Ectodermal cell (in vitro differentiated cells): ENCODE measurements at regions not wholly inside any gene's neighbourhood (a gene's known extent, or its start where the extent isn't known, plus 50 kb on each side); places are given as distances from the start of the nearest gene placed in this dataset.

Source experiments
- H3K27ac ChIP-seq: 2 replicates; pipeline ENCODE4 v1.7.0; 2013; ENCODE audit warnings: mild to moderate bottlenecking, low read depth, low read length; ENCODE audit not compliant: insufficient read depth, poor library complexity, severe bottlenecking
- H3K27me3 ChIP-seq: 2 replicates; pipeline ENCODE4 v1.7.0; 2013; ENCODE audit warnings: mild to moderate bottlenecking, low read length; ENCODE audit not compliant: insufficient read depth, control insufficient read depth, poor library complexity, severe bottlenecking
- H3K36me3 ChIP-seq: one replicate; pipeline ENCODE4 v1.7.0; 2013; ENCODE audit warnings: low read length; ENCODE audit not compliant: control insufficient read depth, insufficient read depth
- H3K4me1 ChIP-seq: one replicate; pipeline ENCODE4 v1.7.0; 2013; ENCODE audit warnings: low read length; ENCODE audit not compliant: control insufficient read depth, insufficient read depth
- H3K4me3 ChIP-seq: 2 replicates; pipeline ENCODE4 v1.7.0; 2013; ENCODE audit warnings: low read depth, low read length, control low read depth; ENCODE audit not compliant: insufficient read depth
- H3K9me3 ChIP-seq: 2 replicates; pipeline ENCODE4 v1.7.0; 2013; ENCODE audit warnings: mild to moderate bottlenecking, low read length, moderate library complexity; ENCODE audit not compliant: control insufficient read depth
- WGBS, 2 experiments: methylation state at CpG; one replicate each; pipeline ENCODE4 v1.1.7; 2013; ENCODE audit warnings: missing lambda C conversion rate in 2 of 2; 5-methylcytosine and 5-hydroxymethylcytosine counted together

DNA sequence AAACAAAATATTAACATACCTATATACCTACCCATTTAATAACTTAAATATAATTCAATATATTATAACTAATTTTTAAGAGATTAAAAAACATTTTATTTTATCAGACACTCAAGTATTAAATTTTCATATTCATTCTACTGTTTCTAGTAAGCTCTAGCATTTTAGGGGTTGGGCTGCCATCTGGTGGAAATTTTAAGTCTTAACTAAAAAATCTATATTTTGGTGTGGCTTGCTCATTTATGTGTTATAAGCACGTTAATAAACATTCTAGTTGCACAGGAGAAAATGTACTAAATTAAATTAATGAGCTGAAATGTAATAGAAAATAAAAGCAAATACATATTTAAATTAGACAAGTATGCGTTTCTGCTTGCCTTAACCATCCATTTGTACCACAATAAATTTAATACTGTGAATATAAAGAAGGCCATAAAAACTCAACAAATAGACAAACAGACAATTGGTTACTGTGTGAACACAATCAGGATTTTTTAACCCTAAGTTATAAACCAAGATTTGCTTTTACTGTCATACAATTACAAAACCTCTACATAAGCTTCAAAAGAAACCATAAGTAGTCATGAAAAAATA is 1728.3 kb upstream of the CDH9 start:
- Histone ChIP-seq H3K4me3 (no peak overlapping the region), H3K36me3 (no peaks in the 10 kb centered on the region), H3K27me3 (no peaks in the 10 kb centered on the region), H3K9me3 (no peaks in the 10 kb centered on the region), H3K27ac (no peak overlapping the region), H3K4me1 (no peaks in the 10 kb centered on the region)
- WGBS, 2 experiments: 33% methylated on average over 1 of the region's 2 CpGs; no CpG with 5 or more reads in 1 of the 2 experiments

DNA sequence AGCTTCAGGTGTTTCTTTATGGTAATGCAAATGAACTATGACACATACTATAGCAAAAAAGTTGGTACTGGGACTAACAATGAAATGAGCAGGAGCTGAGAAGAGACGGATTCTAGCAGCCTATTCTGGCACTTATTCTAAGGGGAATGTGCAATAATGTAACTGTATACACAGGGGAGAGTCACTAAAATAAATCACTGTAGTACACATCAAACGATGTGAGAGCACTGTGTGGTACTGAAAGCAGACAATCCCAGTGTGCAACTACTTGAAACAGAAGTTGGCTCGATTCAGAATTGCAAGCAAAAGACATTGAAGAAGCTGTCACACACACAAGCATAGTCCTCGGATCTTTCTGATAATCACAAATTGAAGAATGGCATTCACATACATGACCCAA is 1713.0 kb upstream of the CDH9 start:
- Histone ChIP-seq H3K27ac (no peak overlapping the region), H3K36me3 (no peaks in the 10 kb centered on the region)
- 93 to 95% methylated on average over 4 of the region's 4 CpGs for WGBS, 2 experiments

DNA sequence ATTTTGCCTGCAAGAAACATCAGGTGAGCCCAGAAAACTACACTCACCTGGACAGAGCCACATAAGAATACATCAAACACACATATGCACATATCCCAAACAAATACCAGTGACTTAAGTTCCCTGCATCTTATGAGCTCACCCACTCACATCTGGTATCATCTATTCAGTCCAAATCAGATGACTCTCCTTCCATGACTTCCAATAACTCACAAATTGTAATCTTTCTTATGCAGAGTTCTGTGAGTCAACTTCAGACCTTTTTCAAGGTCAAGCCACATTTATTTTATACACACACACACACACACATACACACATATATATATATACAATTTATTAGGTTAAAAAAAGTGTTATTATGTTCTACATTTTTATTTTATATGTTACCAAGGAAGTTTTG is 1711.9 kb upstream of the CDH9 start:
- H3K36me3 ChIP-seq: no peaks in the 10 kb centered on the region
- no peak overlapping the region for H3K4me3 ChIP-seq
- H3K4me1 ChIP-seq: no peaks in the 10 kb centered on the region
- H3K27me3 ChIP-seq: no peaks in the 10 kb centered on the region
- H3K9me3 ChIP-seq: no peaks in the 10 kb centered on the region
- no peak overlapping the region for H3K27ac ChIP-seq

More for the DNA sequence above, 1713.0 kb upstream of the CDH9 start:
- Histone ChIP-seq H3K4me1 (no peaks in the 10 kb centered on the region), H3K9me3 (no peaks in the 10 kb centered on the region), H3K4me3 (no peak overlapping the region), H3K27me3 (no peaks in the 10 kb centered on the region)

DNA sequence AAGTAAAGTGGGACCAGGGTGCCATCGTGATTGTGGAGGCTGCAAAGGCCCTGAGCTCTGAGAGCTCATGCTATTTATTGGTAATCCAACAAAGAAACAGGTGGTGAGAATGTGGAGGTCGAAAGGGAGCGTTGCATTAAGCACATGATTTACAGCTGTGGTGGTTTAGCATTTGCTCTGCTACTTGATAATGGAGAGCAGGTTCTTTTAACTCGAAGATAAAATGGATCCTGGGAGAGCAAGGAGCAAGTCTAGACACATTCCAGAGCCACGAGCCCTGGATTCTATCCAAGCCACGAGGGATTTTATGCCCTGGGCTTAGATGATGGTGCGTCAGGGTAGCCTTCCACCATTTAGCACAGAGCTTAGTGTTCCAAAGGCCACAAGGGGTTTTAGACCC is 1710.1 kb upstream of the CDH9 start:
- 92 to 95% methylated on average over 7 of the region's 7 CpGs for WGBS, 2 experiments
- no peak overlapping the region for H3K4me3 ChIP-seq

DNA sequence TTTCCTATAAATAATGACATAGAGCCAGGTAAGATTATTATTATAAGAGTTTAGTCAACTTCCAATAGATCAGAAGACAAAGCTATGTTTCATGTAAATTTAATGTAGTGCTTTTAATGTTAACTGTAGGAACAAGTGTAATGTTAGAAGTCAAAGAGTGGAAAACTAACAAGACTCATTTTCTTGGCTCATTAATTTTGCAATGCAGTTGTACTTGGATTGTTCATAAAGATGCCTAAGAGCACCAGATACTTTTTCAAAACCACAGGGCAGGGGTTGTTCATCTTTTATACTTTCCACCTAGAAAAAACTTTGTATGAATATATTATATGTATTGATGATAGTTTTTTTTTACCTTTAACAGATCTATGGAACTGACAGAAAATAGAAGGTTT is 1705.3 kb upstream of the CDH9 start:
- H3K9me3 ChIP-seq: no peaks in the 10 kb centered on the region
- H3K4me3 ChIP-seq: no peak overlapping the region
- no peak overlapping the region for H3K27ac ChIP-seq
- H3K4me1 ChIP-seq: no peaks in the 10 kb centered on the region
- no peaks in the 10 kb centered on the region for H3K36me3 ChIP-seq
- no peaks in the 10 kb centered on the region for H3K27me3 ChIP-seq

More for the DNA sequence above, 1710.1 kb upstream of the CDH9 start:
- no peaks in the 10 kb centered on the region for H3K27me3 ChIP-seq
- H3K27ac ChIP-seq: no peak overlapping the region
- no peaks in the 10 kb centered on the region for H3K4me1 ChIP-seq
- no peaks in the 10 kb centered on the region for H3K36me3 ChIP-seq
- no peaks in the 10 kb centered on the region for H3K9me3 ChIP-seq

DNA sequence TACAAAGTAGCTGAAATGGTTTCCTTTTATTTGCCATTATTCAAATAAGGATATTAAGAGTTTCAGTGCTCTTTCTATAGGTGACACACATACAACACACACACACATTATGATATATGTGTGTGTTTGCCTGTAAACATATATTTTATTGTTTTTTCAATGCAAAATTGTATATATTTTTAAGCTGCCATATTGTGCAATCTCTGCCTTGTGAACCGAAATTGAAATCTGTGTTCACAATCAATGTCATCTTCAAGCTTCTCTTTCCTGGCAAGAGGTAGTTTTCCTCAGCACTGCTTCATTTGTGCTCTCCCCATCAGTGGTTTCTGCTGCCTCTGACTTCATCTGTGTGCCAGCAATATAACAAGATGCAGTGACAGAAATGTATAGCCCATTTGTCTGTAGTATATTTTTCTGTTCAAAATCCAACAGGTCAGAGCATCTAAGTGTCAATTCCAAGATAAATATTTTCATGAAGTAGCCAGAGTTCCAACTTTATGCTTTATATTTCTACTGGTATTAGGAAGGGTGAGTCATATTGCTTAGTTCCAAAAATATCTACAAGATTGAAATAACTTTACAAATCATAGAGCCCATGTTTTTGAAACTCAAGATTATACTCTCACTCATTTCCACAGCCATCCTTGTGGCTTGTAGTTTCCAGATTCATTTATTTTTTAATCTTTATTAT is 1704.8 kb upstream of the CDH9 start:
- H3K4me3 ChIP-seq: no peak overlapping the region
- H3K27ac ChIP-seq: no peak overlapping the region
- H3K4me1 ChIP-seq: no peaks in the 10 kb centered on the region
- no peaks in the 10 kb centered on the region for H3K27me3 ChIP-seq
- no peaks in the 10 kb centered on the region for H3K36me3 ChIP-seq
- WGBS, 2 experiments: 0% methylated on average over 1 of the region's 1 CpG
- H3K9me3 ChIP-seq: no peaks in the 10 kb centered on the region

DNA sequence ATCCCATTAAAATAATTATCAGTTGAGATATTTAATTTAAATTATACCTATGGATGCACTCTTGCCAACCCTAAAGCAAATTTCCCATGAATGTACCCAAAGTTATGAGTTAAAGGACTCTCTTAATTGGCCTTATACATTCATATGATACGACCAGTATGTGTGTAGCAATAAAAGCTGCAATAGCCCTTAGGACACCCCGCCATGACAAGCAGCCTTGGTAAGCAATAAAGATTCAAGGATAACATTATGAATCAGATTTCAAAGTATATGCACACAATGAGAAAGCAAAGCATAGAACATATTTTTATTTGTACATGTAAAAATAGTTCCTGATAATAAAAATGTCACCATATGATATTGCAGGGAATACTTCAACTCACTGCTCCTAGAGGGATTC is 1699.3 kb upstream of the CDH9 start:
- Histone ChIP-seq H3K4me1 (no peaks in the 10 kb centered on the region), H3K9me3 (no peaks in the 10 kb centered on the region), H3K27ac (no peak overlapping the region), H3K4me3 (no peak overlapping the region), H3K36me3 (no peaks in the 10 kb centered on the region), H3K27me3 (no peaks in the 10 kb centered on the region)
- 95% methylated on average over 2 of the region's 2 CpGs; no CpG with 5 or more reads in 1 of the 2 experiments for WGBS, 2 experiments

DNA sequence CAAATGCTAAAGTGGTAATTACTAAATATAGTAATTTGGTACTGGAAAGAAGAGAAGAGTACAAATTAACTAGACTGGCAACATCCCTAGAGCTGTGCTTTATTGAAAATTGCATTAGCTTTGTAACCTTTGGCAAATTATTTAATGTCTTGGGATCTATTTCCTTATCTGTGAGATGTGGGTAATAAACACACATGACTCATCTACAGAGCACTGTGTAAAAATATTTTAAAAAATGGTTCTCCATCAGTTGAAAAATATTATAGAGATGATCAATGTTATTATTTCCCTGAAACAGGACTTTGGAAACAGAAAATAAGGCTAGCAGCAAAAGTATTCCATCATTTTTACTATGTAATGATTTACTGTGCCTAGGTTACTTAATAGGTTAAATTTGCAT is 1698.8 kb upstream of the CDH9 start:
- H3K36me3 ChIP-seq: no peaks in the 10 kb centered on the region
- H3K4me1 ChIP-seq: no peaks in the 10 kb centered on the region
- no peaks in the 10 kb centered on the region for H3K9me3 ChIP-seq
- H3K27ac ChIP-seq: no peak overlapping the region
- H3K4me3 ChIP-seq: no peak overlapping the region
- H3K27me3 ChIP-seq: no peaks in the 10 kb centered on the region

DNA sequence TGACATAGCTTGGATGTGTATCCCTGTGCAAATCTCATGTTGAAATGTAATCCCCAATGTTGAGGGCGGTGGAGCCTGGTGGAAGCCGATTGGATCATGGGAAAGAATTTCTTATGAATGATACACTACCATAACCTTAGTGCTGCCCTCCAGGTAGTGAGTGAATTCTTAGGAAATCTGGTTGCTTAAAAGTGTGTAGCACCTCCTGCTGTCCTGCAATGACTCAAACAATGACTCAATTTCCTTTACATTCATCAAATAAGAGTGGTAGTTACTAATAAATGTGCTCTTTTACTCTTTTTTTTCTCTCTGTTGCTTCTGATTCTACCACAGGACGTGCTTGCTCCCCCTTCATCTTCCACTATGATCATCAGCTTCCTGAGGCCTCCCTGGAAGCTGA is 1696.0 kb upstream of the CDH9 start:
- H3K27me3 ChIP-seq: no peaks in the 10 kb centered on the region
- no peak overlapping the region for H3K4me3 ChIP-seq
- 75 to 90% methylated on average over 2 to 3 of the region's 3 CpGs for WGBS, 2 experiments
- H3K9me3 ChIP-seq: no peaks in the 10 kb centered on the region
- no peak overlapping the region for H3K27ac ChIP-seq
- H3K4me1 ChIP-seq: no peaks in the 10 kb centered on the region
- H3K36me3 ChIP-seq: no peaks in the 10 kb centered on the region

DNA sequence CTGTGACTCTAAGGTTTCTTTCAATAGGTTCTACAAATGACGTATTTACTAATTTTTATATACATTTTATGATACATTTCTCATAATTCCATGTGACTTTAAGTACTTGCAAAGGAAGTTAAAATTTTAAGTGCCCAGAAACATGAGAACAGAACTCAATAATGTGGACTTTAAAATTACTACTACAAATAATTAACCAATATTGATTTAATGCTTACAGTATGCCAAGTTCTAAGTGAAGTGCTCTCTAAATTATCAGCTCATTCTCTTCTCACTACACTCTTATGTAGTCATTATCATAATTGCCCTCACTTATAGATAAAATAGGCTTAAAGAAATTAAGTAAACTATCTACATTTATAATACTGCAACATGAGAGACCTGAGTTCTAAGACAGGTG is 1690.7 kb upstream of the CDH9 start:
- H3K27me3 ChIP-seq: no peaks in the 10 kb centered on the region
- H3K9me3 ChIP-seq: no peaks in the 10 kb centered on the region
- no peak overlapping the region for H3K27ac ChIP-seq
- H3K4me1 ChIP-seq: no peaks in the 10 kb centered on the region
- WGBS, 2 experiments: no CpG with 5 or more reads among the region's 1 CpG
- H3K36me3 ChIP-seq: no peaks in the 10 kb centered on the region
- no peak overlapping the region for H3K4me3 ChIP-seq
